WERI-Rb-1 (cell line): ENCODE measurements at regions not wholly inside any gene's neighbourhood (a gene's known extent, or its start where the extent isn't known, plus 50 kb on each side); places are given as distances from the start of the nearest gene placed in this dataset.

Experiments
- DNase-seq: peaks from one replicate; pipeline ENCODE4 v3.0.0-alpha.2; 2020
- H3K27ac ChIP-seq: fragments of 250-450 bp; sonication (Bioruptor Pico); 2 replicates; pipeline ENCODE4 v1.5.1; 2020; ENCODE audit warnings: mild to moderate bottlenecking, moderate library complexity
- H3K27me3 ChIP-seq: fragments of 250-450 bp; sonication (Bioruptor Pico); 2 replicates; pipeline ENCODE4 v1.5.1; 2021; ENCODE audit warnings: mild to moderate bottlenecking, low read depth, moderate library complexity; ENCODE audit not compliant: insufficient read depth, severe bottlenecking
- H3K36me3 ChIP-seq: fragments of 250-450 bp; sonication (Bioruptor Pico); 2 replicates; pipeline ENCODE4 v1.5.1; 2020; ENCODE audit warnings: mild to moderate bottlenecking, moderate library complexity
- H3K4me3 ChIP-seq: 2 replicates; pipeline ENCODE4 v1.5.1; 2011; ENCODE audit warnings: low read depth, mild to moderate bottlenecking, control low read depth, low read length
- H3K9me3 ChIP-seq: fragments of 250-450 bp; sonication (Bioruptor Pico); 2 replicates; pipeline ENCODE4 v1.5.1; 2021; ENCODE audit warnings: mild to moderate bottlenecking, moderate library complexity; ENCODE audit not compliant: severe bottlenecking
- CTCF ChIP-seq: IDR thresholded peaks from 2 replicates; pipeline ENCODE4 v1.5.1; 2011; ENCODE audit warnings: low read depth, mild to moderate bottlenecking, control low read depth, inconsistent platforms, low read length

GRCh38 chr3:25982756-25983155 is 192.9 kb downstream of the OXSM start:
- Histone ChIP-seq H3K27ac (no peak overlapping the region), H3K9me3 (no peaks in the 10 kb centered on the region), H3K27me3 (no peaks in the 10 kb centered on the region), H3K36me3 (no peaks in the 10 kb centered on the region), H3K4me3 (no peak overlapping the region)
- TF ChIP-seq CTCF: no peak
- DNase-seq: no peak

DNA sequence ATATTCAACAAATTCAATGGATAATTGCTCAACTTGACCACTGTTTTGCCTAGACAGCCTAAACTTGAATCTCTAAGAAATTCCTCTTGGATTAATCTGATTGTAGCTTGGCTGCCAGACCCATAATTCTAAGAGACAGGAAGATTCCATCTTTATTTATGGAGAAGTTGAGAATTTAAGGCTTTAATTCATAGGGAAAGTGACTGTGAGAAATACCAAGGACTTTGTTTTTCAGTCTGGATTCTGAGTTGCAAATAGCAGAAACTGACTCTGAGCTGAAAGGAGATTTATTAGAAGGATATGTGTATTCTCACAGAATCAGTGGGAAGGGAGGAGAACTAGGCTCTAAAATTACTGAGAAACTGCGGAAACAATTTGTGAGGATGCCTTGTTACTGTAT is 195.7 kb downstream of the OXSM start:
- H3K36me3 ChIP-seq: no peaks in the 10 kb centered on the region
- no peaks in the 10 kb centered on the region for H3K27me3 ChIP-seq
- no peak overlapping the region for H3K4me3 ChIP-seq
- TF ChIP-seq CTCF: no peak
- DNase-seq: no peak
- no peak overlapping the region for H3K27ac ChIP-seq
- no peaks in the 10 kb centered on the region for H3K9me3 ChIP-seq

GRCh38 chr3:25992606-25993005 is 202.7 kb downstream of the OXSM start:
- H3K4me3 ChIP-seq: no peak overlapping the region
- H3K27ac ChIP-seq: no peak overlapping the region
- H3K27me3 ChIP-seq: no peaks in the 10 kb centered on the region
- DNase-seq: no peak
- H3K9me3 ChIP-seq: peaks cover 5% of the 10 kb centered on the region
- TF ChIP-seq CTCF: no peak
- H3K36me3 ChIP-seq: no peaks in the 10 kb centered on the region

DNA sequence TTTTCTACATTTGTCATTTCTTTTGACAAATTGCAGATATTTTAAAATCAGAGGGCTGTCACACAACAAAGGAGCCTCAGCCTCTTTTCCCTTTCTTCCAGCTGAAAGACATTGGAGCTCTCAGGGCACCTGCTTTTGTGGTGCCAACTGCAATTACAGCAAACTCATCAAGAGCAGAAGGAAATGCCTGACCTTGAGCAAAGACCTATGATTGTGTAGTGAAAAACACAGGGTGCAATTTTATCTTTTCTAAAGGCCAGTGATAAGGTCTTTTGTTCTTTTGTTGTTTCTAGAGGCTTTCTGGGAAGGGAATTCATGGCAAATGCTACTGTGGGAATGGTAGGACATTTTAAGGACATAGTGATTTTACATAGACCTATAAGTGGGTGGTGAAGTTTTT is 214.3 kb downstream of the OXSM start:
- H3K27me3 ChIP-seq: no peaks in the 10 kb centered on the region
- H3K36me3 ChIP-seq: no peaks in the 10 kb centered on the region
- H3K27ac ChIP-seq: no peak overlapping the region
- no peak overlapping the region for H3K4me3 ChIP-seq
- no peak for DNase-seq
- no peak for TF ChIP-seq CTCF
- H3K9me3 ChIP-seq: no peaks in the 10 kb centered on the region

DNA sequence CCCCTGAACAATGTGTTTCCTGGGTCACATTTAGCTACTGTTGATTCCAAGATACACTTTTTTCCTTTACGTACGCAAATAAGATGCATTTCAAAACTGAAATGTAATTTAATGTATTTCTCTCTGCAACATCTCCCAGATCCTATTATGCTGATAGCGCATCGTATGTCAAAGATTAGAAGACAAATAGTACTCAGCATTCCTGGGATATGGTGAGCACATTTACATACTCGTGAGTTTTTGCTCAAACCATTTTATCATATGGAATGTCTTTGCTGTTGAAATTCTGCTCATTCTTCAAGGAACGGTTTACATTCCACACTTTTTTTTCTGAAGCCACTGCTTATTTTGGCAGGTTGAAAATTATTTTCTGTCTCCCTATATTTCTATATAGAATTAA is 221.4 kb downstream of the OXSM start:
- H3K36me3 ChIP-seq: no peaks in the 10 kb centered on the region
- no peaks in the 10 kb centered on the region for H3K9me3 ChIP-seq
- no peak overlapping the region for H3K4me3 ChIP-seq
- H3K27me3 ChIP-seq: no peaks in the 10 kb centered on the region
- H3K27ac ChIP-seq: no peak overlapping the region
- TF ChIP-seq CTCF: no peak
- no peak for DNase-seq

DNA sequence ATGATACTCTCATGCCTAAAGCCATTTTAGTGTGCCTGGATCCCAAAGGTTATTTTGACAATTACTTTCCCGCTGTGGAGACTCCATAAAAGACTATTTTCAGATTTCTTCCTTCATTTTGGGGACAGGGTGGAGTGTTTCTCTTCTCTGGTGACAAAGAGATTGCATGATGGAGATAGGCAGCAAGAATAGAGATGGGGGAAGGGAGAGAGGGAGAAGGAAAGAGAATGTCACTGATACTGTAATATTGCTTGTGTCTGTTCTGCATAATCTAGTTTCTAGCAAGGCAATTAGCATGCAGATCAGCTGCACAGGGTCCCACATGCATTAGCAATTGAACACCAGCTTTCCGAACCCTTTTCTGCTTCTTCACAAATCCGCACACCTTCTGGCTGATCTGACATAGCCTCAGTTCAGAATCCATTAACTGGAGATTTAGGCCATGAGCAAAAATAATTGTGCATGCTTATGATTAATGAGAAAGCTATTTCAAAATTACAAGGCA is 222.4 kb downstream of the OXSM start:
- no peaks in the 10 kb centered on the region for H3K9me3 ChIP-seq
- DNase-seq: no peak
- no peak overlapping the region for H3K4me3 ChIP-seq
- no peaks in the 10 kb centered on the region for H3K27me3 ChIP-seq
- H3K27ac ChIP-seq: no peak overlapping the region
- TF ChIP-seq CTCF: no peak
- no peaks in the 10 kb centered on the region for H3K36me3 ChIP-seq
